PFSK-1 (cell line): ENCODE measurements at regions not wholly inside any gene's neighbourhood (a gene's known extent, or its start where the extent isn't known, plus 50 kb on each side); places are given as distances from the start of the nearest gene placed in this dataset.

Source experiments
- FOXP2 ChIP-seq: optimal IDR thresholded peaks from 2 replicates; pipeline ENCODE3; 2011; ENCODE audit warnings: borderline replicate concordance, control low read depth, inconsistent platforms; ENCODE audit not compliant: insufficient read depth; ENCODE audit errors: extremely low read length, extremely low read depth
- POLR2AphosphoS5 ChIP-seq: IDR thresholded peaks from 2 replicates; pipeline ENCODE4 v1.6.1; 2012; ENCODE audit warnings: low read depth, mild to moderate bottlenecking, control low read depth, low read length, moderate library complexity
- SIN3A ChIP-seq: IDR thresholded peaks from 2 replicates; pipeline ENCODE4 v1.6.1; 2012; ENCODE audit warnings: mild to moderate bottlenecking, low read length, moderate library complexity, borderline replicate concordance; ENCODE audit not compliant: insufficient read depth
- TAF1 ChIP-seq: IDR thresholded peaks from 2 replicates; pipeline ENCODE4 v1.6.1; 2012; ENCODE audit warnings: low read length, control low read depth, borderline replicate concordance; ENCODE audit not compliant: insufficient read depth
- TF ChIP-seq, protein P1 (sequence below), 2 experiments: IDR thresholded peaks; 2 replicates each; pipeline versions ENCODE4 v1.6.1 to v1.8.0; 2011 to 2012; ENCODE audit warnings: low read depth in 2 of 2, low read length in 2 of 2, control low read depth in 1 of 2, inconsistent platforms in 1 of 2, mild to moderate bottlenecking in 1 of 2, moderate library complexity in 1 of 2; ENCODE audit not compliant: insufficient read depth in 1 of 2

DNA sequence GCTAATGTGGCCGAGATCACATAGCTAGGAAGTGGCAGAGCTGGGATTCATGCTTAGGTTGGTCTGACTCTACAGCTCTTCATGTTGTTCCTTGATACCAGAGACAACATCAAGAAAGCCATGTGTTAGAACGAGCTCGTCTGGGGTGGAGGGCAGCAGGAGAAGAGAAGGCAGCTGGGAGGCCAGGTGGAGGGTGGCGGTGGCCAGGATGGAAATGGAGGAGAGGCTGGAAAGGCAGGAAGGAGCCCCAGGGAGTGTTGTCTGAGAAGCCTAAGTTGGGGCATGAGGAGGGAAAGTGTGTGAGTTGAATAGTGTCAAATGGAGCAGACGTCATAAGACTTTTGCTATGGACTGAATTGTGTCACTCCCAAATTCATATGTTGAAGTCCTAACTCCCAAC, 315.3 kb downstream of the GADD45G start:
- TF ChIP-seq POLR2AphosphoS5 (no peak), TAF1 (no peak), SIN3A (no peak), FOXP2 (no peak)
- TF ChIP-seq, protein P1, sequence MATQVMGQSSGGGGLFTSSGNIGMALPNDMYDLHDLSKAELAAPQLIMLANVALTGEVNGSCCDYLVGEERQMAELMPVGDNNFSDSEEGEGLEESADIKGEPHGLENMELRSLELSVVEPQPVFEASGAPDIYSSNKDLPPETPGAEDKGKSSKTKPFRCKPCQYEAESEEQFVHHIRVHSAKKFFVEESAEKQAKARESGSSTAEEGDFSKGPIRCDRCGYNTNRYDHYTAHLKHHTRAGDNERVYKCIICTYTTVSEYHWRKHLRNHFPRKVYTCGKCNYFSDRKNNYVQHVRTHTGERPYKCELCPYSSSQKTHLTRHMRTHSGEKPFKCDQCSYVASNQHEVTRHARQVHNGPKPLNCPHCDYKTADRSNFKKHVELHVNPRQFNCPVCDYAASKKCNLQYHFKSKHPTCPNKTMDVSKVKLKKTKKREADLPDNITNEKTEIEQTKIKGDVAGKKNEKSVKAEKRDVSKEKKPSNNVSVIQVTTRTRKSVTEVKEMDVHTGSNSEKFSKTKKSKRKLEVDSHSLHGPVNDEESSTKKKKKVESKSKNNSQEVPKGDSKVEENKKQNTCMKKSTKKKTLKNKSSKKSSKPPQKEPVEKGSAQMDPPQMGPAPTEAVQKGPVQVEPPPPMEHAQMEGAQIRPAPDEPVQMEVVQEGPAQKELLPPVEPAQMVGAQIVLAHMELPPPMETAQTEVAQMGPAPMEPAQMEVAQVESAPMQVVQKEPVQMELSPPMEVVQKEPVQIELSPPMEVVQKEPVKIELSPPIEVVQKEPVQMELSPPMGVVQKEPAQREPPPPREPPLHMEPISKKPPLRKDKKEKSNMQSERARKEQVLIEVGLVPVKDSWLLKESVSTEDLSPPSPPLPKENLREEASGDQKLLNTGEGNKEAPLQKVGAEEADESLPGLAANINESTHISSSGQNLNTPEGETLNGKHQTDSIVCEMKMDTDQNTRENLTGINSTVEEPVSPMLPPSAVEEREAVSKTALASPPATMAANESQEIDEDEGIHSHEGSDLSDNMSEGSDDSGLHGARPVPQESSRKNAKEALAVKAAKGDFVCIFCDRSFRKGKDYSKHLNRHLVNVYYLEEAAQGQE (IDR thresholded peaks at IDR 0.05; ENCODE audit: insufficient read depth in 1 of 2, low read depth in 2 of 2, low read length in 2 of 2): no peak
